Mammary epithelial cell (primary cell): ENCODE measurements at regions not wholly inside any gene's neighbourhood (a gene's known extent, or its start where the extent isn't known, plus 50 kb on each side); places are given as distances from the start of the nearest gene placed in this dataset.

Source experiments
- EZH2 ChIP-seq: IDR thresholded peaks from 2 replicates; pipeline ENCODE4 v1.6.1; 2012; ENCODE audit warnings: low read length, inconsistent platforms, borderline replicate concordance
- TF ChIP-seq, protein P1 (sequence below), 2 donors: IDR thresholded peaks in 1 of 2; conservative IDR thresholded peaks in 1 of 2; 2 replicates each; pipeline ENCODE4 v1.5.1; 2011 to 2012; ENCODE audit warnings: inconsistent platforms in 2 of 2, low read length in 2 of 2, mild to moderate bottlenecking in 2 of 2, control low read depth in 1 of 2, low read depth in 1 of 2; ENCODE audit not compliant: insufficient read depth in 1 of 2; ENCODE audit errors: extremely low read depth in 1 of 2

DNA sequence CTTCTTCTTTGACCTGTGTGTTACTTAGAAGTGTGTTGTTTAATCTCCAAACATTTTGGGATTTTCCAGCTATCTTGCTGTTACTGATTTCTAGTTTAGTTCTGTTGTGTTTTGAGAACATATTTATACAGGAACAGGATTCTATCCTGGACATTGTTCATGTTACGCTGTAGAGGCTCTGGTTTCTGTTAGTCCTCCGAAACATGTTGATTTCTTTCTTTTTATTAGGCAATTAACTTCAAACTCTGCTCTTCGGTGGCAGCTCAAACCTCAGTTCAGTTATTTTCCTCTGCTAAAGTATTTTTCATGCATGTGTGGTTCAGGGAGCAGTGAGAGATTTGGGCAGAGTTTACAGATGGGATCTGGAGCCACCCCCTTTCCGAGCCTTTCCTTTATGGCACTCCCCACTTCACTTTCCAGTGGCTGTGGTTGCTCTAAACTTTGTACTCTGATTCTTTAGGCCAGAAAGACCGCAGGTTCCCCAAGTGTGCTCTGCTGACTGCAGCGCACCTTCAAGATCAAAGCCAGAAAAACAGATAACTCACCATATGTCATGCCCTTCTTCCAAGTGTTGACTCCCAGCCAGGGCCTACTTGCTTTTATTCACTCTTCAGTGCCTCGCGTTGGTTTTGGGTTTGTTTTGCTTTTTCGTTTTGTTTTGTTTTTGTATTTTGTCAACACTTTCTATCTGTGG lies 77.6 kb upstream of the KSR1 start:
- TF ChIP-seq, protein P1, sequence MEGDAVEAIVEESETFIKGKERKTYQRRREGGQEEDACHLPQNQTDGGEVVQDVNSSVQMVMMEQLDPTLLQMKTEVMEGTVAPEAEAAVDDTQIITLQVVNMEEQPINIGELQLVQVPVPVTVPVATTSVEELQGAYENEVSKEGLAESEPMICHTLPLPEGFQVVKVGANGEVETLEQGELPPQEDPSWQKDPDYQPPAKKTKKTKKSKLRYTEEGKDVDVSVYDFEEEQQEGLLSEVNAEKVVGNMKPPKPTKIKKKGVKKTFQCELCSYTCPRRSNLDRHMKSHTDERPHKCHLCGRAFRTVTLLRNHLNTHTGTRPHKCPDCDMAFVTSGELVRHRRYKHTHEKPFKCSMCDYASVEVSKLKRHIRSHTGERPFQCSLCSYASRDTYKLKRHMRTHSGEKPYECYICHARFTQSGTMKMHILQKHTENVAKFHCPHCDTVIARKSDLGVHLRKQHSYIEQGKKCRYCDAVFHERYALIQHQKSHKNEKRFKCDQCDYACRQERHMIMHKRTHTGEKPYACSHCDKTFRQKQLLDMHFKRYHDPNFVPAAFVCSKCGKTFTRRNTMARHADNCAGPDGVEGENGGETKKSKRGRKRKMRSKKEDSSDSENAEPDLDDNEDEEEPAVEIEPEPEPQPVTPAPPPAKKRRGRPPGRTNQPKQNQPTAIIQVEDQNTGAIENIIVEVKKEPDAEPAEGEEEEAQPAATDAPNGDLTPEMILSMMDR (conservative IDR thresholded peaks at IDR 0.05 in 1 of 2, IDR thresholded peaks at IDR 0.05 in 1 of 2; ENCODE audit: extremely low read depth in 1 of 2, insufficient read depth in 1 of 2, low read depth in 1 of 2, low read length in 2 of 2), result no peak
- TF ChIP-seq EZH2, result no peak
